RWPE1 (cell line): ENCODE measurements at regions not wholly inside any gene's neighbourhood (a gene's known extent, or its start where the extent isn't known, plus 50 kb on each side); places are given as distances from the start of the nearest gene placed in this dataset.

Experiments used
- CTCF ChIA-PET: fragments of 350-600 bp; sonication (Branson Sonifier 250); formaldehyde crosslinking; extraction: SDS; loops from one replicate; lab custom pipeline; 2021; lab: Yijun Ruan, JAX
- POLR2A ChIA-PET: fragments of 400-600 bp; formaldehyde crosslinking; extraction: SDS; loops from one replicate; lab custom pipeline; 2020; ENCODE audit warnings: antibody characterized with exemption; ENCODE audit not compliant: low non-redundant PET; lab: Yijun Ruan, JAX
- DNase-seq: peaks from one replicate; pipeline ENCODE4 v3.0.0; 2012; ENCODE audit warnings: low spot score
- H3K27ac ChIP-seq: fragments of 450-650 bp; 2 replicates; pipeline ENCODE4 v1.5.1; 2017
- TF ChIP-seq, protein P1 (sequence below): fragments of 450-650 bp; conservative IDR thresholded peaks from 2 replicates; pipeline ENCODE4 v1.5.1; 2017; ENCODE audit warnings: low read depth, mild to moderate bottlenecking

GRCh38 chr2:226273440-226273839 lies 526.2 kb downstream of the IRS1 start:
- POLR2A ChIA-PET = no interaction called here
- CTCF ChIA-PET = interaction anchor here (0.6 kb wide), 1 partner anchor 258 kb away, joined by 5 read pairs; no protein-coding TSS in a partner anchor
- H3K27ac ChIP-seq = no peak overlapping the region
- no peak for DNase-seq
- TF ChIP-seq, protein P1, sequence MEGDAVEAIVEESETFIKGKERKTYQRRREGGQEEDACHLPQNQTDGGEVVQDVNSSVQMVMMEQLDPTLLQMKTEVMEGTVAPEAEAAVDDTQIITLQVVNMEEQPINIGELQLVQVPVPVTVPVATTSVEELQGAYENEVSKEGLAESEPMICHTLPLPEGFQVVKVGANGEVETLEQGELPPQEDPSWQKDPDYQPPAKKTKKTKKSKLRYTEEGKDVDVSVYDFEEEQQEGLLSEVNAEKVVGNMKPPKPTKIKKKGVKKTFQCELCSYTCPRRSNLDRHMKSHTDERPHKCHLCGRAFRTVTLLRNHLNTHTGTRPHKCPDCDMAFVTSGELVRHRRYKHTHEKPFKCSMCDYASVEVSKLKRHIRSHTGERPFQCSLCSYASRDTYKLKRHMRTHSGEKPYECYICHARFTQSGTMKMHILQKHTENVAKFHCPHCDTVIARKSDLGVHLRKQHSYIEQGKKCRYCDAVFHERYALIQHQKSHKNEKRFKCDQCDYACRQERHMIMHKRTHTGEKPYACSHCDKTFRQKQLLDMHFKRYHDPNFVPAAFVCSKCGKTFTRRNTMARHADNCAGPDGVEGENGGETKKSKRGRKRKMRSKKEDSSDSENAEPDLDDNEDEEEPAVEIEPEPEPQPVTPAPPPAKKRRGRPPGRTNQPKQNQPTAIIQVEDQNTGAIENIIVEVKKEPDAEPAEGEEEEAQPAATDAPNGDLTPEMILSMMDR = no peak

DNA sequence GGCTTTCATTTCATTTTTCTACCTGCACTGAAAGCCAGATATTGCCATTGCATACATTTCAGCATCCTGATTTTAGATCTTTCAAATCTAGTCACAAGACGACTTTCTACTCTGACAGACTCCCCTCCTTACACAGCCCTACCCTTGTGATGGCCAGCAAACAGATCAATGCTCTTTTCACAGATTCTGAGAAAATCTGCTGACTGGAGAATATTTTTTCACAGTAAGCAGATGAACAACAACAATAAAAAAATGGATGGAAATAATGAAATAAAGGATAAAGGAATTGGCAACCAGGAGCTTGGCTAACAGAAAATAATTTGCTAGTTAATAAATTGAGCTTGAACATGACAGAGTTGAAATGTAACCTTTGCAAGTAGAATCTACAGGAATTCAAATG lies 527.2 kb downstream of the IRS1 start:
- no peak overlapping the region for H3K27ac ChIP-seq
- TF ChIP-seq, protein P1 = no peak
- ChIA-PET CTCF (no interaction called here), POLR2A (no interaction called here)
- no peak for DNase-seq

GRCh38 chr2:226270285-226271058 lies 529.1 kb downstream of the IRS1 start:
- ChIA-PET CTCF (interaction anchor here (0.7 kb wide), 1 partner anchor 57 kb away, joined by 3 read pairs; no protein-coding TSS in a partner anchor), POLR2A (no interaction called here)

DNA sequence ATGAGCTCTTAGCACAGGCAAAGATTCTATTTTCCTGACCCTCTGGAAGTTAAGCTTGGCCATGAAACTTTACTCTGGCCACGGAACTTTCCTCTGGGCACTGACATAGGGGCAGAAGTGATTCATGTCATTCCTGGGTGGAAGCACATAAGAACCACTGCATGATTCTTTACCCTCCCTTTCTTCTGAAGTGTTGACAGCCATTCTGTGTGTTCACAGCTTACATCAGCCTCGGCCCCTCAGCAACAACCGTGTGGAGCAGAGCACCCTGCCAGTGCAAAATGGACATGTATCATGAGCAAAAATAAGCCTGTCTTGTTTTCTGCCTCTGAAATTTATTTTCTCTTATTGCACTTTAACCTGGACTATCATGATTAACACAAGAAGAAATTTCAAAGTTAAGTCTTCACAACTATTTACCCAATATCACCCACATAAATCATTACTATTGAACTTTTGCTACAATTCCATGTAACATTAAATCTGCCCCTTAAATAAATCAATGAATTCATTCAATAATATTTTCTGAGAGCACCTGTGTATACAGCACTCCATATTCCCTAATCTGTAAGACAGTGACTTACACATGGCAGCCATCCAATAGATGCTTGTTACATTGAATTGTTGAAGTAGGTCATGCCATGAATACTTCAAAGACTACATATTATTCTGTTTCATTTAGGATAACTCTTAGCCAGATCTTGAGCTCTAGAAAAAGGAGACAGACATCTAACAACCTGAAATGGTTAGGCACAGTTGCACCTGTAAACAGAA lies 531.9 kb downstream of the IRS1 start:
- ChIA-PET CTCF (no interaction called here), POLR2A (no interaction called here)
- TF ChIP-seq, protein P1 = no peak
- H3K27ac ChIP-seq = no peak overlapping the region
- DNase-seq = no peak

More at GRCh38 chr2:226270285-226271058, 529.1 kb downstream of the IRS1 start:
- DNase-seq = no peak
- TF ChIP-seq, protein P1 = no peak
- no peak overlapping the region for H3K27ac ChIP-seq

DNA sequence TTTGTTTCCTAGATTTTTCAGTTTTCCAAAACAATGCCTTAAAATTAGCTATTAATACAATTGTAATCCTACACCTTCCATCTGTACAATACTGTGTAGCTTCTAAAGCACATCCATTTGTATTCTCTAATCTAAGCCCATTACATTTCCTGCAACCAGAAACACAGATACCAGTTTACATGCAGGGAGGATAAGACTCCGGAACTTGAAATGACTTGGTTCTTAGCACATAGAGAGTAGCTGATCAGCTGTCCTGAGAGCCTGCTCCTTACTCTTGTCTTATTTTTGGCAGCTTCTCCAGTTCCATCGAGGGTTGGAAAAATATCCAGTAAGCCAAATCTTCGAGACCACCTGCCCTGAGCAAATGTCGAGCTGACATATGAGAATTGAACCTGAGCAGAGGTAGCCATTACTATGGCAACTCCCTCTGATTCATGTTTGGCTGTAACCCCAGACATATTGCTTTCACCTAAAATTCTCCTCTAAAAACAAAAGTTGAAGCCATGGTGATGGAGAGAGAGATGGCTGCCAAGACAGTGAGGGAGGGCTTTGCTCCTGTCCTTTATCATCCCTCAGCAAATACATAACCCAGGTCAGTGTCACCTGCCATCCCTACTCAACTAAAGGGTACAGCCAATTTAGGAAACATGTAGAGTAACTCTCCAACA lies 542.8 kb downstream of the IRS1 start:
- TF ChIP-seq, protein P1 = no peak
- no peak overlapping the region for H3K27ac ChIP-seq
- CTCF ChIA-PET = no interaction called here

DNA sequence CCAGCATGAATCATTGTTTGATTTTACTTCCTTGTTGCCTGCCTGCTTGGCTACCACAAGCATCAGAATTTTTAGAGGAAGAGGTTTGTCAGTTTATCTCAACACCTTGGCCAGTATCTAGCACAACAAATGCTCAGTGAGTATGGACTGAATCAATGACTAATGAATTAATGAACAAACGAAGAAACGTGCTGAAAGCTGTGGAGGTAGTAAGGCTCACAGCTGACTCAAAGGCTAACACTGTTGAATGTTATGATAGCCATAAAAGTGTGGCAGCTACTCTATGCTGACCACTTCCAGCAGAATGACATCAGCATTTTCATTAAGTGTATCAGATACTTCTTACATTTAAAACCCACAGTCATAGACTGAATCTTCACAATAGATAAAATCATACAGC lies 543.4 kb downstream of the IRS1 start:
- ChIA-PET CTCF (no interaction called here), POLR2A (no interaction called here)
- TF ChIP-seq, protein P1 = no peak
- DNase-seq = peak; percentile 2
- no peak overlapping the region for H3K27ac ChIP-seq

More for the DNA sequence above, 542.8 kb downstream of the IRS1 start:
- POLR2A ChIA-PET = no interaction called here
- DNase-seq = no peak
